Stomach (tissue), 4 donors: ENCODE measurements at regions not wholly inside any gene's neighbourhood (a gene's known extent, or its start where the extent isn't known, plus 50 kb on each side); places are given as distances from the start of the nearest gene placed in this dataset.

Source experiments
- EP300 ChIP-seq: sonication (generic); formaldehyde crosslinking; IDR thresholded peaks from one replicate; pipeline ENCODE4 v1.6.1; 2017; ENCODE audit warnings: antibody characterized with exemption
- POLR2A ChIP-seq, 4 donors: fragments of 450-650 bp; IDR thresholded peaks; one replicate each; pipeline ENCODE4 v1.6.1; 2016; ENCODE audit warnings: antibody characterized with exemption in 4 of 4, control low read depth in 2 of 4, mild to moderate bottlenecking in 1 of 4, moderate library complexity in 1 of 4
- POLR2AphosphoS5 ChIP-seq, 3 donors: sonication (generic); formaldehyde crosslinking; IDR thresholded peaks; one replicate each; pipeline ENCODE4 v1.6.1; 2016; ENCODE audit warnings: antibody characterized with exemption in 3 of 3
- TF ChIP-seq, protein P1 (sequence below), 7 experiments: fragments of 450-650 bp in 4 of 7; fragments of 200-600 bp in 3 of 7; sonication (generic) in 3 of 7; IDR thresholded peaks; one replicate each; pipeline ENCODE4 v1.5.1; 2016 to 2019; ENCODE audit warnings: antibody characterized with exemption in 7 of 7, control low read depth in 2 of 7, mild to moderate bottlenecking in 1 of 7

DNA sequence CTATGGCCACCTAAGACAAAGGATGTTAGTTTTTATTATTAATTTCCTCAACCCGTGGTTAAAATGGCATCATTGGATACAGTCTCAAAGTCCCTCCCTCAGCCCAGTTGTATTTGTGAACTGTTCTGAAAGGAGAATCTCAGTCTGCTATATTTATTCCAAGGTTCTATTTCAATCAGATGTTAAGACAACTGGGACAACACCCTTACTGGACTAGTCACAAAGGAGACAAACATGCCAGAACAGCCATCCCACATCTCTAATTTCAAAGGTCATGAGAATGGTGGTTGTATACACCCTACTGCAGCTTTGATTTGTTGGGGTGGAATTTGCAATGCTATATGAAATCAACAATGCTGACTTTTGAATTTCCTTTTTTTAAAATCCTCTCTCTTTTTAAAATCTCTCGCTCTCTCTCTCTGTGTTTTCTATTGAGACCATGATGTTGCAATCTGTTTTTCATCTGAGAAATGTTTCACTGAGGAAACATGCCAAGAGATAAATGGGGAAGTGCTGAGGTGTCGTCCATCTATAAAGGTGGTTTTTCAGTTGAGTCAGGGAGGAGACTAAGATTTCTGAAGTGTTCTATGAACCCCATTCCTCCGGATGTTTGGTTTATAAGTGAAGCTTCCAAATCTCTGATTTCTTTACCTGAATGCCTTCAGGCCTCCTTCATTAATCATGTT is 201.5 kb upstream of the GATB start:
- TF ChIP-seq, protein P1, sequence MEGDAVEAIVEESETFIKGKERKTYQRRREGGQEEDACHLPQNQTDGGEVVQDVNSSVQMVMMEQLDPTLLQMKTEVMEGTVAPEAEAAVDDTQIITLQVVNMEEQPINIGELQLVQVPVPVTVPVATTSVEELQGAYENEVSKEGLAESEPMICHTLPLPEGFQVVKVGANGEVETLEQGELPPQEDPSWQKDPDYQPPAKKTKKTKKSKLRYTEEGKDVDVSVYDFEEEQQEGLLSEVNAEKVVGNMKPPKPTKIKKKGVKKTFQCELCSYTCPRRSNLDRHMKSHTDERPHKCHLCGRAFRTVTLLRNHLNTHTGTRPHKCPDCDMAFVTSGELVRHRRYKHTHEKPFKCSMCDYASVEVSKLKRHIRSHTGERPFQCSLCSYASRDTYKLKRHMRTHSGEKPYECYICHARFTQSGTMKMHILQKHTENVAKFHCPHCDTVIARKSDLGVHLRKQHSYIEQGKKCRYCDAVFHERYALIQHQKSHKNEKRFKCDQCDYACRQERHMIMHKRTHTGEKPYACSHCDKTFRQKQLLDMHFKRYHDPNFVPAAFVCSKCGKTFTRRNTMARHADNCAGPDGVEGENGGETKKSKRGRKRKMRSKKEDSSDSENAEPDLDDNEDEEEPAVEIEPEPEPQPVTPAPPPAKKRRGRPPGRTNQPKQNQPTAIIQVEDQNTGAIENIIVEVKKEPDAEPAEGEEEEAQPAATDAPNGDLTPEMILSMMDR (IDR thresholded peaks at IDR 0.05), result no peak
- TF ChIP-seq EP300, result no peak
- TF ChIP-seq POLR2A (IDR thresholded peaks at IDR 0.05), result no peak
- TF ChIP-seq POLR2AphosphoS5 (IDR thresholded peaks at IDR 0.05), result no peak
